OCI-LY3 (cell line): ENCODE measurements at regions not wholly inside any gene's neighbourhood (a gene's known extent, or its start where the extent isn't known, plus 50 kb on each side); places are given as distances from the start of the nearest gene placed in this dataset.

Experiments
- H2AFZ ChIP-seq: fragments of 200-600, 300-600 bp; shearing (Covaris generic); 2 replicates; pipeline ENCODE4 v1.6.0; 2014; ENCODE audit warnings: antibody characterized with exemption, low read depth, low read length
- H3K27ac ChIP-seq: fragments of 200-600, 300-600 bp; sonication (generic); 2 replicates; pipeline ENCODE4 v1.5.1; 2014; ENCODE audit warnings: mild to moderate bottlenecking, low read length, moderate library complexity, mixed read lengths
- H3K27me3 ChIP-seq: fragments of 200-600, 300-600 bp; sonication (generic); 2 replicates; pipeline ENCODE4 v1.6.1; 2014; ENCODE audit warnings: low read depth, low read length, mixed read lengths
- H3K36me3 ChIP-seq: fragments of 200-600, 300-600 bp; sonication (generic); replicated peaks from 2 replicates; pipeline ENCODE3; 2014; ENCODE audit warnings: low read depth, low read length, mixed read lengths
- H3K4me1 ChIP-seq: fragments of 300-600, 200-600 bp; sonication (generic); 2 replicates; pipeline ENCODE4 v1.6.1; 2014; ENCODE audit warnings: low read length, mixed read lengths
- H3K4me2 ChIP-seq: fragments of 200-600, 300-600 bp; sonication (generic); 2 replicates; pipeline ENCODE4 v1.6.1; 2014; ENCODE audit warnings: low read length, mixed read lengths
- H3K4me3 ChIP-seq: fragments of 300-600, 200-600 bp; sonication (generic); 2 replicates; pipeline ENCODE4 v1.5.1; 2014; ENCODE audit warnings: antibody characterized with exemption, mild to moderate bottlenecking, low read length, moderate library complexity
- H3K79me2 ChIP-seq: fragments of 300-600, 200-600 bp; shearing (Covaris generic); 2 replicates; pipeline ENCODE4 v1.6.1; 2014; ENCODE audit warnings: mild to moderate bottlenecking, low read length, mixed read lengths
- H3K9ac ChIP-seq: fragments of 300-600, 200-600 bp; shearing (Covaris generic); 2 replicates; pipeline ENCODE4 v1.6.0; 2014; ENCODE audit warnings: mild to moderate bottlenecking, low read length, moderate library complexity
- H3K9me3 ChIP-seq: fragments of 200-600, 300-600 bp; shearing (Covaris generic); 2 replicates; pipeline ENCODE4 v1.6.1; 2014; ENCODE audit warnings: low read length, mixed read lengths; ENCODE audit not compliant: insufficient read depth
- H4K20me1 ChIP-seq: fragments of 200-600, 300-600 bp; sonication (generic); 2 replicates; pipeline ENCODE4 v1.6.1; 2016; ENCODE audit warnings: low read length, mixed read lengths; ENCODE audit not compliant: insufficient read depth
- CTCF ChIP-seq: fragments of 200-600, 300-600 bp; sonication (generic); IDR thresholded peaks from 2 replicates; pipeline ENCODE4 v1.5.1; 2014; ENCODE audit warnings: antibody characterized with exemption, low read length, low read depth
- EZH2phosphoT487 ChIP-seq: fragments of 200-600 bp; shearing (Covaris generic); IDR thresholded peaks from 2 replicates; pipeline ENCODE4 v1.6.1; 2018; ENCODE audit warnings: antibody characterized with exemption, mixed run types, low read depth

- H3K79me2 ChIP-seq, result no peaks in the 10 kb centered on the region
- no peak overlapping the region for H2AFZ ChIP-seq
- no peak overlapping the region for H3K4me2 ChIP-seq
- H3K4me1 ChIP-seq, result peaks cover 2% of the 10 kb centered on the region
- no peak overlapping the region for H3K9ac ChIP-seq
- H3K4me3 ChIP-seq, result no peak overlapping the region
- no peaks in the 10 kb centered on the region for H3K9me3 ChIP-seq
- no peaks in the 10 kb centered on the region for H3K36me3 ChIP-seq
- H4K20me1 ChIP-seq, result no peaks in the 10 kb centered on the region
- TF ChIP-seq EZH2phosphoT487 (no peak), CTCF (no peak)
- no peaks in the 10 kb centered on the region for H3K27me3 ChIP-seq
- H3K27ac ChIP-seq, result no peak overlapping the region
These were observed 264.3 kb upstream of the POM121L12 start for GRCh38 chr7:52771177-52771576.

GRCh38 chr7:52764492-52765169 lies 270.8 kb upstream of the POM121L12 start:
- Histone ChIP-seq H3K27me3 (no peaks in the 10 kb centered on the region), H3K4me2 (no peak overlapping the region), H2AFZ (no peak overlapping the region; the same call in 1 of the 2 replicates), H3K27ac (no peak overlapping the region), H3K9me3 (no peaks in the 10 kb centered on the region), H3K4me1 (no peaks in the 10 kb centered on the region), H3K79me2 (no peaks in the 10 kb centered on the region), H4K20me1 (no peaks in the 10 kb centered on the region), H3K36me3 (no peaks in the 10 kb centered on the region), H3K4me3 (no peak overlapping the region), H3K9ac (no peak overlapping the region)
- no peak for TF ChIP-seq EZH2phosphoT487
- TF ChIP-seq CTCF, result no peak

- H3K79me2 ChIP-seq, result no peaks in the 10 kb centered on the region
- no peak overlapping the region for H3K4me2 ChIP-seq
- H3K9me3 ChIP-seq, result no peaks in the 10 kb centered on the region
- H3K4me3 ChIP-seq, result no peak overlapping the region
- H3K27me3 ChIP-seq, result no peaks in the 10 kb centered on the region
- H3K9ac ChIP-seq, result no peak overlapping the region
- no peak for TF ChIP-seq EZH2phosphoT487
- TF ChIP-seq CTCF, result no peak
- H3K4me1 ChIP-seq, result no peaks in the 10 kb centered on the region
- H3K27ac ChIP-seq, result no peak overlapping the region
- no peak overlapping the region for H2AFZ ChIP-seq
- no peaks in the 10 kb centered on the region for H3K36me3 ChIP-seq
- H4K20me1 ChIP-seq, result no peaks in the 10 kb centered on the region
These were observed 277.1 kb upstream of the POM121L12 start for GRCh38 chr7:52758356-52758755.

GRCh38 chr7:52753855-52754254 lies 281.6 kb upstream of the POM121L12 start:
- no peak overlapping the region for H2AFZ ChIP-seq
- no peaks in the 10 kb centered on the region for H3K36me3 ChIP-seq
- no peaks in the 10 kb centered on the region for H3K27me3 ChIP-seq
- H3K79me2 ChIP-seq, result no peaks in the 10 kb centered on the region
- no peaks in the 10 kb centered on the region for H4K20me1 ChIP-seq
- no peak overlapping the region for H3K9ac ChIP-seq
- H3K4me1 ChIP-seq, result no peaks in the 10 kb centered on the region
- TF ChIP-seq EZH2phosphoT487, result no peak
- TF ChIP-seq CTCF, result no peak
- H3K27ac ChIP-seq, result no peak overlapping the region
- no peaks in the 10 kb centered on the region for H3K9me3 ChIP-seq
- H3K4me2 ChIP-seq, result no peak overlapping the region
- no peak overlapping the region for H3K4me3 ChIP-seq
